NOMO-1 treated with DMSO at 0.1 percent for 48 hours (cell line): ENCODE measurements at regions not wholly inside any gene's neighbourhood (a gene's known extent, or its start where the extent isn't known, plus 50 kb on each side); places are given as distances from the start of the nearest gene placed in this dataset.

Experiments used
- DNase-seq: peaks from one replicate; lab custom pipeline; 2025; ENCODE audit not compliant: unreplicated experiment; lab: John Stamatoyannopoulos, UW

- DNase-seq: no peak
Measured at GRCh38 chr4:189311251-189311650, 629.4 kb upstream of the FRG1 start.

GRCh38 chr4:189313064-189313463, 627.6 kb upstream of the FRG1 start:
- no peak for DNase-seq

- no peak for DNase-seq
Measured at GRCh38 chr4:189313861-189314513, 626.7 kb upstream of the FRG1 start.

- no peak for DNase-seq
Measured at GRCh38 chr4:189322426-189322825, 618.2 kb upstream of the FRG1 start.

- no peak for DNase-seq
Measured at GRCh38 chr4:189341881-189342280, 598.8 kb upstream of the FRG1 start.

GRCh38 chr4:189355590-189355989, 585.1 kb upstream of the FRG1 start:
- no peak for DNase-seq

- DNase-seq: no peak
Measured at GRCh38 chr4:189362364-189362763, 578.3 kb upstream of the FRG1 start.

- DNase-seq: no peak
Measured at GRCh38 chr4:189364032-189364449, 576.6 kb upstream of the FRG1 start.

GRCh38 chr4:189365451-189365850, 575.2 kb upstream of the FRG1 start:
- DNase-seq: no peak

- DNase-seq: no peak
Measured at GRCh38 chr4:189367832-189368231, 572.8 kb upstream of the FRG1 start.

GRCh38 chr4:189374176-189374575, 566.5 kb upstream of the FRG1 start:
- no peak for DNase-seq

- no peak for DNase-seq
Measured at GRCh38 chr4:189376901-189377300, 563.8 kb upstream of the FRG1 start.

- DNase-seq: no peak
Measured at GRCh38 chr4:189377569-189377968, 563.1 kb upstream of the FRG1 start.

GRCh38 chr4:189385098-189385497, 555.6 kb upstream of the FRG1 start:
- DNase-seq: no peak

GRCh38 chr4:189385579-189385978, 555.1 kb upstream of the FRG1 start:
- DNase-seq: no peak

- DNase-seq: no peak
Measured at GRCh38 chr4:189396435-189396834, 544.2 kb upstream of the FRG1 start.

GRCh38 chr4:189404271-189404670, 536.4 kb upstream of the FRG1 start:
- DNase-seq: no peak

- DNase-seq: no peak
Measured at GRCh38 chr4:189409158-189409557, 531.5 kb upstream of the FRG1 start.

- no peak for DNase-seq
Measured at GRCh38 chr4:189414021-189414420, 526.7 kb upstream of the FRG1 start.

GRCh38 chr4:189420572-189420971, 520.1 kb upstream of the FRG1 start:
- no peak for DNase-seq

- no peak for DNase-seq
Measured at GRCh38 chr4:189436207-189436606, 504.5 kb upstream of the FRG1 start.

- DNase-seq: no peak
Measured at GRCh38 chr4:189440716-189441115, 500.0 kb upstream of the FRG1 start.

- DNase-seq: no peak
Measured at GRCh38 chr4:189443341-189443740, 497.3 kb upstream of the FRG1 start.
